CD4-positive, alpha-beta T cell (primary cell): ENCODE measurements at regions not wholly inside any gene's neighbourhood (a gene's known extent, or its start where the extent isn't known, plus 50 kb on each side); places are given as distances from the start of the nearest gene placed in this dataset.

Experiments
- ATAC-seq: fragments of 200-7000 bp; cut with Tn5 transposase; one replicate; pipeline ENCODE4 v1.10.0; 2022; ENCODE audit warnings: mild to moderate bottlenecking; ENCODE audit not compliant: poor library complexity
- CTCF ChIA-PET: fragments of 350-600 bp; sonication (Branson Sonifier 250); formaldehyde crosslinking; loops from one replicate; lab custom pipeline; 2021; ENCODE audit warnings: antibody characterized with exemption, inconsistent platforms; lab: Charles Lee
- POLR2A ChIA-PET: fragments of 350-600 bp; sonication (Branson Sonifier 250); formaldehyde crosslinking; loops from one replicate; lab custom pipeline; 2021; ENCODE audit warnings: antibody characterized with exemption, inconsistent platforms; lab: Charles Lee
- DNase-seq, 14 experiments: peaks; one replicate each; pipeline ENCODE4 v3.0.0-alpha.2; 2013 to 2020; ENCODE audit warnings: mixed read lengths in 2 of 14
- H3K27ac ChIP-seq, 2 donors: one replicate each; pipeline versions ENCODE4 v1.5.1 to v1.7.0; 2013; ENCODE audit warnings: low read length in 2 of 2, low read depth in 1 of 2, mild to moderate bottlenecking in 1 of 2
- H3K27me3 ChIP-seq, 2 experiments: 1 replicate in 1 of 2; 2 replicates in 1 of 2; pipeline versions ENCODE4 v1.6.1 to v1.7.0; 2013; ENCODE audit warnings: low read length in 2 of 2, control low read depth in 1 of 2, mild to moderate bottlenecking in 1 of 2, moderate library complexity in 1 of 2; ENCODE audit not compliant: insufficient read depth in 2 of 2, control insufficient read depth in 1 of 2
- H3K36me3 ChIP-seq: one replicate; pipeline ENCODE4 v1.6.1; 2013; ENCODE audit warnings: low read length, control low read depth; ENCODE audit not compliant: insufficient read depth
- H3K4me1 ChIP-seq: one replicate; pipeline ENCODE4 v1.6.1; 2013; ENCODE audit warnings: low read length, control low read depth; ENCODE audit not compliant: insufficient read depth
- H3K4me3 ChIP-seq: one replicate; pipeline ENCODE4 v1.5.1; 2013; ENCODE audit warnings: mild to moderate bottlenecking, low read length, moderate library complexity
- H3K9me3 ChIP-seq, 2 experiments: 1 replicate in 1 of 2; 2 replicates in 1 of 2; pipeline versions ENCODE4 v1.6.1 to v1.7.0; 2013; ENCODE audit warnings: low read length in 2 of 2, mild to moderate bottlenecking in 2 of 2, control low read depth in 1 of 2, moderate library complexity in 1 of 2; ENCODE audit not compliant: control insufficient read depth in 1 of 2, insufficient read depth in 1 of 2
- H3K27ac Mint-ChIP-seq: one replicate; pipeline ENCODE4 v1.8.0; 2020; ENCODE audit warnings: mixed read lengths
- H3K27me3 Mint-ChIP-seq: one replicate; pipeline ENCODE4 v1.8.0; 2021; ENCODE audit warnings: mixed read lengths
- H3K36me3 Mint-ChIP-seq: one replicate; pipeline ENCODE4 v1.8.0; 2021; ENCODE audit warnings: low read depth, mixed read lengths
- H3K4me1 Mint-ChIP-seq: one replicate; pipeline ENCODE4 v1.8.0; 2021; ENCODE audit warnings: low read depth, mixed read lengths
- H3K4me3 Mint-ChIP-seq: one replicate; pipeline ENCODE4 v1.8.0; 2020; ENCODE audit warnings: mild to moderate bottlenecking, mixed read lengths
- H3K9me3 Mint-ChIP-seq: one replicate; pipeline ENCODE4 v1.8.0; 2020; ENCODE audit warnings: mixed read lengths
- CTCF ChIP-seq: fragments of 200-600 bp; IDR thresholded peaks from one replicate; pipeline ENCODE4 v1.8.0; 2022; ENCODE audit warnings: antibody characterized with exemption, mild to moderate bottlenecking
- intact Hi-C, 2 experiments: fragments of 100-400 bp; cut with DNase I in 1 of 2; cut with micrococcal nuclease in 1 of 2; formaldehyde crosslinking; loops; one replicate each; pipeline versions ENCODE4 v1.15.1 to v1.9.0; 2023 to 2025; cut with DNase I, micrococcal nuclease

- Mint-ChIP-seq H3K36me3 (no peaks in the 10 kb centered on the region), H3K4me3 (no peak overlapping the region), H3K9me3 (no peaks in the 10 kb centered on the region), H3K27me3 (peaks cover 12% of the 10 kb centered on the region), H3K4me1 (no peaks in the 10 kb centered on the region), H3K27ac (no peak overlapping the region)
- H3K36me3 ChIP-seq: no peaks in the 10 kb centered on the region
- no peak overlapping the region for H3K4me3 ChIP-seq
- H3K27ac ChIP-seq: no peak overlapping the region
- H3K9me3 ChIP-seq: no peaks in the 10 kb centered on the region
- intact Hi-C loops: no loop called here
- CTCF ChIA-PET: no interaction called here
- H3K27me3 ChIP-seq: no peaks in the 10 kb centered on the region
- no peaks in the 10 kb centered on the region for H3K4me1 ChIP-seq
- no peak for TF ChIP-seq CTCF
- no peak for DNase-seq
- POLR2A ChIA-PET: no interaction called here
- ATAC-seq: no peak
These were observed 664.9 kb upstream of the LCORL start for GRCh38 chr4:18686338-18687037.

DNA sequence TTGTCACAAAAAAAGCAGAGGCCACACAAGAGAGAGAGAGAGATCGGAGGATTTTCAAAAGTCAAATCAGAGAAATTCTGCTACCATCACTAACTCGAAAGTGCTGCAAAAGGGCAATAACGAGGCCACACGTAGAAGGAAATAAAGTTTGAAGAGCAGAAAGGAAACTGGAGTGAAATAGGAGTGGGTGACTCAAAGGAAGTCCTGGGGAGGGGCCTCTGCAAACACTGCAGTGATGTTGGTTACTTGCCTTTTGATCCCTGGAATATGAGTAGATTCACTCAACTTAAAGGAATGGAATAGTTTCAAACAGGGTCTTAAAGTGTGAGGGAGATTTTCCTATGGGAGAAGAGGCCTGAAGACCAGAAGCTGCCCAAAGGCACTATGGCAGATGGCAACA is 663.4 kb upstream of the LCORL start:
- H3K27ac Mint-ChIP-seq: no peak overlapping the region
- Histone ChIP-seq H3K4me3 (no peak overlapping the region), H3K27me3 (no peaks in the 10 kb centered on the region), H3K36me3 (no peaks in the 10 kb centered on the region), H3K27ac (no peak overlapping the region), H3K4me1 (no peaks in the 10 kb centered on the region), H3K9me3 (no peaks in the 10 kb centered on the region)
- H3K4me3 Mint-ChIP-seq: no peak overlapping the region
- ATAC-seq (no peak), DNase-seq (no peak)
- TF ChIP-seq CTCF: no peak
- H3K36me3 Mint-ChIP-seq: no peaks in the 10 kb centered on the region
- no peaks in the 10 kb centered on the region for H3K9me3 Mint-ChIP-seq
- H3K4me1 Mint-ChIP-seq: no peaks in the 10 kb centered on the region
- intact Hi-C loops: no loop called here
- ChIA-PET POLR2A (no interaction called here), CTCF (no interaction called here)
- H3K27me3 Mint-ChIP-seq: peaks cover 8% of the 10 kb centered on the region

DNA sequence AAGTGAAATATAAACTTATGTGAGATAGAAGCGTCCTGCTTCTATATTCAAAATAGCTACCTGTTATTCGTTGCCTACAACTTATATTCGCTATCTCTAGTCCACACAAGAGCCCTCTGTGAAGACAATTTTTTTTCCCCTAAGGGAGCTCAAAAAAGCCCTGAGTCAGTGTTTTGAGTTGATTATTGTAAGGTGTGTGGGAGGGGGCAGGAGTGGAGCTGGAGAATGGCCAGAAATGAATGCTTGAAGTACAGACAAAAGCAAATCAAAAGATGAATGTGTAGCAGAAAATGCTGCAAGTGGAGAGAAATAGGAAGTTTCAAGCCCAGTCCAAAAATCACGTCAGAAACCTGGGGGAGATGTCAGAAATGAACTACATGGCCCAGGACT is 655.0 kb upstream of the LCORL start:
- POLR2A ChIA-PET: no interaction called here
- ATAC-seq (no peak), DNase-seq (no peak)
- Histone ChIP-seq H3K9me3 (no peaks in the 10 kb centered on the region), H3K27me3 (no peaks in the 10 kb centered on the region), H3K27ac (no peak overlapping the region), H3K4me1 (no peaks in the 10 kb centered on the region), H3K36me3 (no peaks in the 10 kb centered on the region), H3K4me3 (no peak overlapping the region)
- H3K36me3 Mint-ChIP-seq: no peaks in the 10 kb centered on the region
- no peaks in the 10 kb centered on the region for H3K4me1 Mint-ChIP-seq
- no peaks in the 10 kb centered on the region for H3K9me3 Mint-ChIP-seq
- intact Hi-C loops: no loop called here
- no peak overlapping the region for H3K4me3 Mint-ChIP-seq
- no peak for TF ChIP-seq CTCF
- no peak overlapping the region for H3K27ac Mint-ChIP-seq
- CTCF ChIA-PET: interaction anchor here (1.3 kb wide), 1 partner anchor 16 kb away, joined by 3 read pairs; no protein-coding TSS in a partner anchor
- H3K27me3 Mint-ChIP-seq: no peaks in the 10 kb centered on the region
